ENCODE measurements at regions not wholly inside any gene's neighbourhood (a gene's known extent, or its start where the extent isn't known, plus 50 kb on each side); places are given as distances from the start of the nearest gene placed in this dataset.

DNA sequence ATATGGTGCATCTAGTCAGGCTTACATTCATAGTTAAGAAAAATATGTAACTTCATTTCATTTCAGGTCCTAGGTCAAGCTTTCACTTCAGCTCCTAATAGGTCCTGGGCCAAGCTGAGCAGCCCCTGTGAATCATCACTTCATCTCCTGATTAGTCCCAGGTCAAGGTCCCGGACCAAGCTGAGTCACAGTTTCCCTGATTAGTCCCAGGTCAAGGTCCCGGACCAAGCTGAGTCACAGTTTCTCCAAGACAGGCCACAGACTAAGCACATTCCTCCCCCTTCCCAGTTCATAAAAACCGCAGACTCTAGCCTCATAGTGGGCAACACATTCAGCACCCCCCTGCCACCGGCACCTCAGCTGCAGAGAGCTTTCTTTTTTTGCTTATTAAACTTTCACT is 1331.8 kb downstream of the PCDH19 start:
- TF ChIP-seq POLR2AphosphoS5 (IDR thresholded peaks at IDR 0.05) = no peak
- TF ChIP-seq, protein P1, sequence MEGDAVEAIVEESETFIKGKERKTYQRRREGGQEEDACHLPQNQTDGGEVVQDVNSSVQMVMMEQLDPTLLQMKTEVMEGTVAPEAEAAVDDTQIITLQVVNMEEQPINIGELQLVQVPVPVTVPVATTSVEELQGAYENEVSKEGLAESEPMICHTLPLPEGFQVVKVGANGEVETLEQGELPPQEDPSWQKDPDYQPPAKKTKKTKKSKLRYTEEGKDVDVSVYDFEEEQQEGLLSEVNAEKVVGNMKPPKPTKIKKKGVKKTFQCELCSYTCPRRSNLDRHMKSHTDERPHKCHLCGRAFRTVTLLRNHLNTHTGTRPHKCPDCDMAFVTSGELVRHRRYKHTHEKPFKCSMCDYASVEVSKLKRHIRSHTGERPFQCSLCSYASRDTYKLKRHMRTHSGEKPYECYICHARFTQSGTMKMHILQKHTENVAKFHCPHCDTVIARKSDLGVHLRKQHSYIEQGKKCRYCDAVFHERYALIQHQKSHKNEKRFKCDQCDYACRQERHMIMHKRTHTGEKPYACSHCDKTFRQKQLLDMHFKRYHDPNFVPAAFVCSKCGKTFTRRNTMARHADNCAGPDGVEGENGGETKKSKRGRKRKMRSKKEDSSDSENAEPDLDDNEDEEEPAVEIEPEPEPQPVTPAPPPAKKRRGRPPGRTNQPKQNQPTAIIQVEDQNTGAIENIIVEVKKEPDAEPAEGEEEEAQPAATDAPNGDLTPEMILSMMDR (IDR thresholded peaks at IDR 0.05) = no peak
- TF ChIP-seq POLR2A (IDR thresholded peaks at IDR 0.05) = no peak
- no peak for TF ChIP-seq EP300 (IDR thresholded peaks at IDR 0.05)
